ENCODE measurements at regions not wholly inside any gene's neighbourhood (a gene's known extent, or its start where the extent isn't known, plus 50 kb on each side); places are given as distances from the start of the nearest gene placed in this dataset.

DNA sequence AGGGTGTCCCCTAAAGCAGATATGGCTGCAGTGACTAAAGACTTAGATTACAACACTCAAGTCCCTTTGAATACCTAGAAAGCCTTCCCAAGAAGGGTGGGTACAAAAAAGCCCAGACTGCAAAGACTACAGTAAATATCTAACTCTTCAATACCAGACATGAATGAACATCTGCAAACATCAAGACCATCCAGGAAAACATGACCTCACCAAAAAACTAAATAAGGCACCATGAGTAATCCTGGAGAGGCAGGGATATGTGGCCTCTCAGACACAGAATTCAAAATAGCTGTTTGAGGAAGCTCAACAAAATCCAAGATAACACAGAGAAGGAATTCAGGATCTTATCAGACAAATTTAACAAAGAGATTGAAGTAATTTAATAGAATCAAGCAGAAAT is 138.2 kb upstream of the OTOS start:
- TF ChIP-seq MYC (IDR thresholded peaks at IDR 0.05; ENCODE audit: low read depth, low read length) (no peak), POLR2A (IDR thresholded peaks at IDR 0.05; ENCODE audit: extremely low read depth, insufficient read length) (no peak)
- TF ChIP-seq, protein P1, sequence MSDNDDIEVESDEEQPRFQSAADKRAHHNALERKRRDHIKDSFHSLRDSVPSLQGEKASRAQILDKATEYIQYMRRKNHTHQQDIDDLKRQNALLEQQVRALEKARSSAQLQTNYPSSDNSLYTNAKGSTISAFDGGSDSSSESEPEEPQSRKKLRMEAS (IDR thresholded peaks at IDR 0.05; ENCODE audit: low read depth, low read length): no peak
- TF ChIP-seq, protein P2, sequence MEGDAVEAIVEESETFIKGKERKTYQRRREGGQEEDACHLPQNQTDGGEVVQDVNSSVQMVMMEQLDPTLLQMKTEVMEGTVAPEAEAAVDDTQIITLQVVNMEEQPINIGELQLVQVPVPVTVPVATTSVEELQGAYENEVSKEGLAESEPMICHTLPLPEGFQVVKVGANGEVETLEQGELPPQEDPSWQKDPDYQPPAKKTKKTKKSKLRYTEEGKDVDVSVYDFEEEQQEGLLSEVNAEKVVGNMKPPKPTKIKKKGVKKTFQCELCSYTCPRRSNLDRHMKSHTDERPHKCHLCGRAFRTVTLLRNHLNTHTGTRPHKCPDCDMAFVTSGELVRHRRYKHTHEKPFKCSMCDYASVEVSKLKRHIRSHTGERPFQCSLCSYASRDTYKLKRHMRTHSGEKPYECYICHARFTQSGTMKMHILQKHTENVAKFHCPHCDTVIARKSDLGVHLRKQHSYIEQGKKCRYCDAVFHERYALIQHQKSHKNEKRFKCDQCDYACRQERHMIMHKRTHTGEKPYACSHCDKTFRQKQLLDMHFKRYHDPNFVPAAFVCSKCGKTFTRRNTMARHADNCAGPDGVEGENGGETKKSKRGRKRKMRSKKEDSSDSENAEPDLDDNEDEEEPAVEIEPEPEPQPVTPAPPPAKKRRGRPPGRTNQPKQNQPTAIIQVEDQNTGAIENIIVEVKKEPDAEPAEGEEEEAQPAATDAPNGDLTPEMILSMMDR (IDR thresholded peaks at IDR 0.05; ENCODE audit: low read depth, low read length): no peak
- DNase-seq (ENCODE audit: low read depth): no peak
- no peak overlapping the region for H3K4me3 ChIP-seq (ENCODE audit: low read depth, low read length)

DNA sequence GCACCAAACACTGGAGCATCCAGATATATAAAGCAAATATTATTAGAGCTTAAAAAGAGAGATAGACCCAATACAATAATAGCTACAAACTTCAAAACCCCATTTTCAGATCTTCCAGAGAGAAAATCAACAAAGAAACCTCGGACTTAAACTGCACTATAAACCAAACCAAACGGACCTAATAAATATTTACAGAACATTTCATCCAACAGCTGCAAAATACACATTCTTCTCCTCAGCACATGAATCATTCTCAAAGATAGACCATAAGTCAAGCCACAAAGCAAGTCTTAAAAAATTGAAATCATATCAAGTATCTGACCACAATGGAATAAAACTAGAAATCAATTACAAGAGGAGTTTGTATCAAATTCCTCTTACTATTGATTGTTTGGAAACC is 140.2 kb upstream of the OTOS start:
- TF ChIP-seq, protein P1 (IDR thresholded peaks at IDR 0.05; ENCODE audit: low read depth, low read length): no peak
- TF ChIP-seq POLR2A (IDR thresholded peaks at IDR 0.05; ENCODE audit: extremely low read depth, insufficient read length) (no peak), MYC (IDR thresholded peaks at IDR 0.05; ENCODE audit: low read depth, low read length) (no peak)
- TF ChIP-seq, protein P2 (IDR thresholded peaks at IDR 0.05; ENCODE audit: low read depth, low read length): no peak
- no peak for DNase-seq (ENCODE audit: low read depth)
- no peak overlapping the region for H3K4me3 ChIP-seq (ENCODE audit: low read depth, low read length)

DNA sequence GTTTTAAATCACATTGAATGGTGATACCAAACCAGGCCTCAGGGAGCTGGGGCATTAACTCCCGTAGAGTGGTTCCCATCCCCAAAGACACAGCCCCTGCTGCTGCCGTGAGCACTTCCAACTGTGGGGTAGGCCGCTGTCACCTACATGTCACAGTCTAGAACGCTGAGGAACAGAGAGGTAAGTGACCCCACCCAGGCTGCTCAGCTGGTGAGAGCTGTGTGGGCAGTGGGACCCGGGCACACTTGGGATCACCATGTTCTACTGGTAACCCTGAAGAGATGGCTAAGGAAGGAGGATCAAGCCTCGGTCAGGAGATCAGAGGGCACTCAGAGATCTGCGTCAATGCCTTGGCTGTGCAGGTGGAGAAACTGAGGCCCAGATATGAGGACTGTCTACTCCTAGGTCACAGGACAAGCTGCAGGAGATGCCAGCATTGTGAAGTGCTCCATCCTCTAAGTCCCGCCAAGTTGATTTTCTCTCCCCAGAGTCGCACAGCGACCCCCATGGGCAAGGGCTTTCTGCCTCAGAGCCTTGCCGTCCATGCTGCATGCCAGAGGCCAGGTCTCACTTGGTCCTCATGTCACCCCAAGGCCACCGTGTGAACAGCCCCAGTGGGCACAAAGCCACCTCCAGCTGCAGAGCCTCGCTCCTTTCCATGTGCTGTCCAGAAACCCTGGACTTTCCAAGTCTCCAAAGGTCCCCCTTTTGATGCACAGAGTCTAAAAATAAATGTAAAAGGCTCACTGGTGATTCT is 144.2 kb upstream of the OTOS start:
- TF ChIP-seq MYC (IDR thresholded peaks at IDR 0.05; ENCODE audit: low read depth, low read length) (no peak), POLR2A (IDR thresholded peaks at IDR 0.05; ENCODE audit: extremely low read depth, insufficient read length) (no peak)
- TF ChIP-seq, protein P1 (IDR thresholded peaks at IDR 0.05; ENCODE audit: low read depth, low read length): no peak
- TF ChIP-seq, protein P2 (IDR thresholded peaks at IDR 0.05; ENCODE audit: low read depth, low read length): no peak
- DNase-seq (ENCODE audit: low read depth): no peak
- H3K4me3 ChIP-seq (ENCODE audit: low read depth, low read length): no peak overlapping the region

DNA sequence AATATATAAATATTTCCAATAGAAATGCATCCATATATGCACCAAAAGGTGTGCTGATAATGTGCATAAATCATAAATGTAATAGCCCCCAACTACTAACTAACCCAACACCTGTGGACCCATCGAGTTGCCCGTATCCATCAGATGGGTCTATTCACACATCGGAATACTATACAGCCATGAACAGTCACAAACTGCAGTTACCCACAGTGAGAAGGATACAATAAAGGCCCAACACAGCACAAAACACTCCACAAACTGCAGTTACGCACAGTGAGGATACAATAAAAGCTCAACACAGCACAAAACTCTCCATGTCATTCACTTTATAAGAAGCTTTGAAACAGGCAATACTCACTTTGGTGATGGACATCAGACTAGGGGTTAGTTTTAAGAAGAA is 145.3 kb upstream of the OTOS start:
- H3K4me3 ChIP-seq (ENCODE audit: low read depth, low read length): no peak overlapping the region
- no peak for TF ChIP-seq MYC (IDR thresholded peaks at IDR 0.05; ENCODE audit: low read depth, low read length)
- TF ChIP-seq, protein P1 (IDR thresholded peaks at IDR 0.05; ENCODE audit: low read depth, low read length): no peak
- TF ChIP-seq, protein P2 (IDR thresholded peaks at IDR 0.05; ENCODE audit: low read depth, low read length): no peak
- no peak for TF ChIP-seq POLR2A (IDR thresholded peaks at IDR 0.05; ENCODE audit: extremely low read depth, insufficient read length)
- DNase-seq (ENCODE audit: low read depth): no peak

DNA sequence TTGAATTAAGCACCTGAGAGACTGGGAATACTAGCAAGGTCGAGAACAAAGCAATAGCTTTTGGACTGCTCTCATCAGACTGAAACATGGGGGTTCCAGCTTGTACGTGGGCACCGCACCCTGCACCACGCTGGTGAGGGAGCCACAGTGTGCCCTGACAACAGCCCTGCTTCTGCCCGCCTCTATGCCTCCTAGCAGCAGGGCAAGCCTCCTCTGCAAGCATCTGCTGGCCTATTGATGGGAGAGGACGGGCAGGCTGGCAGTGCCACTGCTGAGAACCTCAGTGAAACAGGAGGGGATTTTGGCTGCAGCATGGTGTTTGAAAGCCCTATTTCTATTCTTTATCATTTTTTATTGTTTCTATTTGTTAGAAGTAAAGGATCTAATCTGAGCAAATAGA is 146.1 kb upstream of the OTOS start:
- DNase-seq (ENCODE audit: low read depth): no peak
- TF ChIP-seq, protein P2 (IDR thresholded peaks at IDR 0.05; ENCODE audit: low read depth, low read length): no peak
- TF ChIP-seq, protein P1 (IDR thresholded peaks at IDR 0.05; ENCODE audit: low read depth, low read length): no peak
- TF ChIP-seq POLR2A (IDR thresholded peaks at IDR 0.05; ENCODE audit: extremely low read depth, insufficient read length) (no peak), MYC (IDR thresholded peaks at IDR 0.05; ENCODE audit: low read depth, low read length) (no peak)
- H3K4me3 ChIP-seq (ENCODE audit: low read depth, low read length): no peak overlapping the region

Data from NB4 (cell line).